OCI-LY1 (cell line): ENCODE measurements at regions not wholly inside any gene's neighbourhood (a gene's known extent, or its start where the extent isn't known, plus 50 kb on each side); places are given as distances from the start of the nearest gene placed in this dataset.

Experiments used
- H2AFZ ChIP-seq: fragments of 200-600 bp; sonication (generic), shearing (Covaris generic); 2 replicates; pipeline ENCODE4 v1.6.0; 2014; ENCODE audit warnings: antibody characterized with exemption, mild to moderate bottlenecking, low read length
- H3F3A ChIP-seq: fragments of 200-600 bp; sonication (generic), shearing (Covaris generic); 2 replicates; pipeline ENCODE4 v1.6.0; 2014; ENCODE audit warnings: mild to moderate bottlenecking, antibody characterized with exemption, low read length, moderate library complexity; ENCODE audit not compliant: insufficient read depth
- H3K27ac ChIP-seq: fragments of 200-600 bp; sonication (generic); 2 replicates; pipeline ENCODE4 v1.5.1; 2014; ENCODE audit warnings: low read length, mixed run types, mild to moderate bottlenecking, low read depth; ENCODE audit not compliant: poor library complexity, severe bottlenecking
- H3K27me3 ChIP-seq: fragments of 200-600 bp; sonication (generic); 2 replicates; pipeline ENCODE4 v1.6.0; 2014; ENCODE audit warnings: antibody characterized with exemption, mild to moderate bottlenecking, low read length, moderate library complexity; ENCODE audit not compliant: insufficient read depth
- H3K36me3 ChIP-seq: fragments of 200-600 bp; sonication (generic); 2 replicates; pipeline ENCODE4 v1.6.1; 2014; ENCODE audit warnings: mild to moderate bottlenecking, antibody characterized with exemption, low read length, moderate library complexity, mixed read lengths; ENCODE audit not compliant: insufficient read depth
- H3K4me1 ChIP-seq: fragments of 200-600 bp; sonication (generic); 2 replicates; pipeline ENCODE4 v1.5.1; 2014; ENCODE audit warnings: mild to moderate bottlenecking, low read length, moderate library complexity; ENCODE audit not compliant: insufficient read depth, severe bottlenecking
- H3K4me2 ChIP-seq: fragments of 200-600 bp; sonication (generic), shearing (Covaris generic); 2 replicates; pipeline ENCODE4 v1.6.1; 2014; ENCODE audit warnings: low read length
- H3K4me3 ChIP-seq: fragments of 200-600 bp; sonication (generic); 2 replicates; pipeline ENCODE4 v1.5.1; 2014; ENCODE audit warnings: low read length, low read depth, mild to moderate bottlenecking, mixed read lengths; ENCODE audit not compliant: poor library complexity, severe bottlenecking
- H3K79me2 ChIP-seq: fragments of 200-600 bp; shearing (Covaris generic); 2 replicates; pipeline ENCODE4 v1.6.1; 2016; ENCODE audit warnings: mixed run types, low read length, mixed read lengths; ENCODE audit not compliant: insufficient read depth
- H3K9ac ChIP-seq: fragments of 200-600 bp; sonication (generic), shearing (Covaris generic); 2 replicates; pipeline ENCODE4 v1.6.1; 2014; ENCODE audit warnings: mild to moderate bottlenecking, low read length, mixed read lengths
- H3K9me2 ChIP-seq: fragments of 200-600 bp; sonication (generic), shearing (Covaris generic); 2 replicates; pipeline ENCODE4 v1.6.1; 2014; ENCODE audit warnings: low read depth, mild to moderate bottlenecking, low read length, mixed read lengths
- H3K9me3 ChIP-seq: fragments of 200-600 bp; shearing (Covaris generic); 2 replicates; pipeline ENCODE4 v1.6.1; 2014; ENCODE audit warnings: low read length, mixed read lengths
- H4K20me1 ChIP-seq: fragments of 200-600 bp; sonication (generic), shearing (Covaris generic); 2 replicates; pipeline ENCODE4 v1.6.0; 2016; ENCODE audit warnings: mild to moderate bottlenecking, low read length; ENCODE audit not compliant: insufficient read depth
- CTCF ChIP-seq: fragments of 200-600 bp; sonication (generic), shearing (Covaris generic); IDR thresholded peaks from 2 replicates; pipeline ENCODE4 v1.5.1; 2017; ENCODE audit warnings: mild to moderate bottlenecking, antibody characterized with exemption, low read length, moderate library complexity, mixed read lengths
- EZH2 ChIP-seq: fragments of 200-600 bp; sonication (generic), shearing (Covaris generic); IDR thresholded peaks from 2 replicates; pipeline ENCODE4 v1.8.0; 2017; ENCODE audit warnings: borderline replicate concordance, mixed run types, mild to moderate bottlenecking, antibody characterized with exemption, low read length, moderate library complexity, mixed read lengths

GRCh38 chr18:78773303-78773755 lies 206.3 kb upstream of the SALL3 start:
- Histone ChIP-seq H3K79me2 (no peaks in the 10 kb centered on the region), H3K9ac (no peak overlapping the region), H2AFZ (no peak overlapping the region), H3K4me2 (no peak overlapping the region), H3K27ac (no peak overlapping the region), H4K20me1 (no peaks in the 10 kb centered on the region), H3K9me3 (no peaks in the 10 kb centered on the region), H3K9me2 (no peaks in the 10 kb centered on the region), H3F3A (no peaks in the 10 kb centered on the region), H3K36me3 (no peaks in the 10 kb centered on the region), H3K4me3 (no peak overlapping the region), H3K27me3 (no peaks in the 10 kb centered on the region), H3K4me1 (no peaks in the 10 kb centered on the region)
- TF ChIP-seq EZH2 (no peak), CTCF (no peak)

- H3K9me3 ChIP-seq, result no peaks in the 10 kb centered on the region
- no peak overlapping the region for H3K9ac ChIP-seq
- no peaks in the 10 kb centered on the region for H3F3A ChIP-seq
- H3K27ac ChIP-seq, result no peak overlapping the region
- H3K4me3 ChIP-seq, result no peak overlapping the region
- H3K4me2 ChIP-seq, result no peak overlapping the region
- H2AFZ ChIP-seq, result no peak overlapping the region
- H3K9me2 ChIP-seq, result no peaks in the 10 kb centered on the region
- H4K20me1 ChIP-seq, result no peaks in the 10 kb centered on the region
- H3K36me3 ChIP-seq, result no peaks in the 10 kb centered on the region
- TF ChIP-seq CTCF (no peak), EZH2 (no peak)
- H3K4me1 ChIP-seq, result no peaks in the 10 kb centered on the region
- no peaks in the 10 kb centered on the region for H3K27me3 ChIP-seq
- H3K79me2 ChIP-seq, result no peaks in the 10 kb centered on the region
Observed at GRCh38 chr18:78773819-78774218, 205.8 kb upstream of the SALL3 start.

GRCh38 chr18:78774741-78775141 lies 204.9 kb upstream of the SALL3 start:
- no peaks in the 10 kb centered on the region for H3F3A ChIP-seq
- no peaks in the 10 kb centered on the region for H4K20me1 ChIP-seq
- H2AFZ ChIP-seq, result no peak overlapping the region
- no peak overlapping the region for H3K9ac ChIP-seq
- H3K4me2 ChIP-seq, result no peak overlapping the region
- no peaks in the 10 kb centered on the region for H3K9me3 ChIP-seq
- no peaks in the 10 kb centered on the region for H3K9me2 ChIP-seq
- no peaks in the 10 kb centered on the region for H3K27me3 ChIP-seq
- TF ChIP-seq EZH2, result no peak
- TF ChIP-seq CTCF, result no peak
- H3K4me1 ChIP-seq, result no peaks in the 10 kb centered on the region
- H3K36me3 ChIP-seq, result no peaks in the 10 kb centered on the region
- H3K27ac ChIP-seq, result no peak overlapping the region
- H3K4me3 ChIP-seq, result no peak overlapping the region
- H3K79me2 ChIP-seq, result no peaks in the 10 kb centered on the region
